ENCODE measurements at regions not wholly inside any gene's neighbourhood (a gene's known extent, or its start where the extent isn't known, plus 50 kb on each side); places are given as distances from the start of the nearest gene placed in this dataset.

DNA sequence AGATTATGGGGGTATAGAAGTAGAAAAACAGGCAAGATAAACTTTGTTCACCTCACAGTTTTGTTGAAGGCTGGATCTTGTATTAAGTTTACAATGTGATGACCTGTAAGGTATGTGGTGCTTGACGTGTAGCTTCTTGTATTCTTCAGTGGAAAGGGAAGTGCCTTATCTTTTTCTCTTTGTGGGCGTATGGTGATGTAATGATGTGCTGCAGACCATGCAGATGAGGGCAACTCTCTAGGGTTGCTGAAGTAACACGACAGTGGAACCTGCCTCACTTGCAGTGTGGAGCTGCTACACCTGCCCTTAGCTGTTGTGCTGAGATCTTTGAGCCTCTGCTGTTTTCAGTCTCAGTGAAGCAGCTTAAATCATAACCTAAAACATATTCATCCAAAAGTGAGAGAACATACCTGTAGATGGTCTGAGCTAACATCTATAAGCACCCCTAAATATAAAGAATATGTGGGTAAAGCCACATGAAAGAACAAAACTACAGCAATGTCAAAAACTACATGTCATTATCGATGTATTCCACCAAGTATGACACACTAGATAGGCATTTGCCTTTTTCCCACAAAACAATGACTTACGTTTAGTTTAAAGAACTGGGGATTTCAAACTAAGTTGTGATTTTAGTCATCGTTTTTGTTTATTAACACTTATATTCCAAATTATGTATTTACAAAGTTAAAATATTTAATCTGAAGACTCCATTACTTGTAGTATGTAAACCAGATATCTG, 1144.1 kb downstream of the CNTNAP5 start:
- H3K4me1 ChIP-seq (ENCODE audit: control insufficient read depth in 2 of 3, insufficient read depth in 2 of 3, low read depth in 1 of 3, low read length in 3 of 3): no peaks in the 10 kb centered on the region
- no peak for FAIRE-seq
- no peaks in the 10 kb centered on the region for H3K27me3 ChIP-seq (ENCODE audit: control insufficient read depth, insufficient read depth, low read length)
- H3K27ac ChIP-seq (ENCODE audit: low read depth in 2 of 2, low read length in 2 of 2): no peak overlapping the region
- no peaks in the 10 kb centered on the region for H3K36me3 ChIP-seq (ENCODE audit: control insufficient read depth in 2 of 3, insufficient read depth in 3 of 3, low read length in 3 of 3)
- no peak overlapping the region for H3K9ac ChIP-seq (ENCODE audit: low read length in 3 of 3)
- DNase-seq: no peak
- H3K9me3 ChIP-seq (ENCODE audit: control insufficient read depth in 2 of 3, insufficient read depth in 1 of 3, low read length in 3 of 3): no peaks in the 10 kb centered on the region
- TF ChIP-seq, protein P1, sequence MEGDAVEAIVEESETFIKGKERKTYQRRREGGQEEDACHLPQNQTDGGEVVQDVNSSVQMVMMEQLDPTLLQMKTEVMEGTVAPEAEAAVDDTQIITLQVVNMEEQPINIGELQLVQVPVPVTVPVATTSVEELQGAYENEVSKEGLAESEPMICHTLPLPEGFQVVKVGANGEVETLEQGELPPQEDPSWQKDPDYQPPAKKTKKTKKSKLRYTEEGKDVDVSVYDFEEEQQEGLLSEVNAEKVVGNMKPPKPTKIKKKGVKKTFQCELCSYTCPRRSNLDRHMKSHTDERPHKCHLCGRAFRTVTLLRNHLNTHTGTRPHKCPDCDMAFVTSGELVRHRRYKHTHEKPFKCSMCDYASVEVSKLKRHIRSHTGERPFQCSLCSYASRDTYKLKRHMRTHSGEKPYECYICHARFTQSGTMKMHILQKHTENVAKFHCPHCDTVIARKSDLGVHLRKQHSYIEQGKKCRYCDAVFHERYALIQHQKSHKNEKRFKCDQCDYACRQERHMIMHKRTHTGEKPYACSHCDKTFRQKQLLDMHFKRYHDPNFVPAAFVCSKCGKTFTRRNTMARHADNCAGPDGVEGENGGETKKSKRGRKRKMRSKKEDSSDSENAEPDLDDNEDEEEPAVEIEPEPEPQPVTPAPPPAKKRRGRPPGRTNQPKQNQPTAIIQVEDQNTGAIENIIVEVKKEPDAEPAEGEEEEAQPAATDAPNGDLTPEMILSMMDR (IDR thresholded peaks at IDR 0.05; ENCODE audit: borderline replicate concordance, extremely low read depth, insufficient read depth): no peak
- no peak overlapping the region for H3K4me3 ChIP-seq (ENCODE audit: low read length in 3 of 3)
- intact Hi-C loops (cut with DNase I): no loop called here

DNA sequence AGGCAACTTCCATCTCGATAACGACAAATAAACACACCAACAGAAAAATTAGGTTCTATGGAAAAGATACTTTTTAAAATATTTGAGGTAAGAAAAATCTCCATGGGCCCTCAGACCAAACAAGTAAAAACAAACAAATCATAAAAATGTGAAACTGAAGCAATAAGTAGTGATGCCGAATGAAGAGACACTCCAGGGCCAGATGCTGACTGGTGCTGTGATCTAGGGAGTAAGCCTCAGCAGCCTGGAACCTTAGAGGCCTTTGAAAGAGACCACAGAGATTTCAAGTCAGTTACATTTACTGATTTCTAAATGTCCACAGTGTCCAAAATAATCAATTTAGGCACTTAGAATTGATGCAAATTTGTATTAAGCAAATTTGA, 1144.7 kb downstream of the CNTNAP5 start:
- no peak for FAIRE-seq
- Histone ChIP-seq H3K9me3 (ENCODE audit: control insufficient read depth in 2 of 3, insufficient read depth in 1 of 3, low read length in 3 of 3) (no peaks in the 10 kb centered on the region), H3K27ac (ENCODE audit: low read depth in 2 of 2, low read length in 2 of 2) (no peak overlapping the region), H3K4me1 (ENCODE audit: control insufficient read depth in 2 of 3, insufficient read depth in 2 of 3, low read depth in 1 of 3, low read length in 3 of 3) (no peaks in the 10 kb centered on the region), H3K4me3 (ENCODE audit: low read length in 3 of 3) (no peak overlapping the region), H3K27me3 (ENCODE audit: control insufficient read depth, insufficient read depth, low read length) (no peaks in the 10 kb centered on the region), H3K36me3 (ENCODE audit: control insufficient read depth in 2 of 3, insufficient read depth in 3 of 3, low read length in 3 of 3) (no peaks in the 10 kb centered on the region), H3K9ac (ENCODE audit: low read length in 3 of 3) (no peak overlapping the region)
- TF ChIP-seq, protein P1 (IDR thresholded peaks at IDR 0.05; ENCODE audit: borderline replicate concordance, extremely low read depth, insufficient read depth): no peak
- DNase-seq: no peak
- intact Hi-C loops (cut with DNase I): no loop called here

DNA sequence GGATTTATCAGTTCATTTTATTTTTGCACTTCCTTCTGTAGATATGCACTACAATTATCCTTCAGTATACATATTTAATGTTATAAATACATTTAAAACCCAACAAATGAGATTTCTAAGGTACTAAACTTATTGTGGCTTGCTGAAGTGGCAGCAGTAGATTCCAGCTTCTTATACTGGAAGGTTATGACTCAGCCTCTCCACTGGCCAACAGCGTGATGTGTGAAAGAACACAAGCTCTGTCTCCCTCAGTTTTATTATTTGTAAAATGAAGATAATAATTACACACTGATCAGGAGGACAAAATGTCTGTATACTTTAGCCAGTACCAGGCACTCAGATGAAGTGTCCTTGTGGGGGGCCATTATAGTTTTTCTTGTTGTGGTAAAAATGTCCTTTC, 1147.1 kb downstream of the CNTNAP5 start:
- no peaks in the 10 kb centered on the region for H3K4me1 ChIP-seq (ENCODE audit: control insufficient read depth in 2 of 3, insufficient read depth in 2 of 3, low read depth in 1 of 3, low read length in 3 of 3)
- intact Hi-C loops (cut with DNase I): no loop called here
- H3K4me3 ChIP-seq (ENCODE audit: low read length in 3 of 3): no peak overlapping the region
- H3K27me3 ChIP-seq (ENCODE audit: control insufficient read depth, insufficient read depth, low read length): no peaks in the 10 kb centered on the region
- TF ChIP-seq, protein P1 (IDR thresholded peaks at IDR 0.05; ENCODE audit: borderline replicate concordance, extremely low read depth, insufficient read depth): no peak
- FAIRE-seq: no peak
- no peaks in the 10 kb centered on the region for H3K9me3 ChIP-seq (ENCODE audit: control insufficient read depth in 2 of 3, insufficient read depth in 1 of 3, low read length in 3 of 3)
- H3K27ac ChIP-seq (ENCODE audit: low read depth in 2 of 2, low read length in 2 of 2): no peak overlapping the region
- no peak overlapping the region for H3K9ac ChIP-seq (ENCODE audit: low read length in 3 of 3)
- H3K36me3 ChIP-seq (ENCODE audit: control insufficient read depth in 2 of 3, insufficient read depth in 3 of 3, low read length in 3 of 3): no peaks in the 10 kb centered on the region
- no peak for DNase-seq

DNA sequence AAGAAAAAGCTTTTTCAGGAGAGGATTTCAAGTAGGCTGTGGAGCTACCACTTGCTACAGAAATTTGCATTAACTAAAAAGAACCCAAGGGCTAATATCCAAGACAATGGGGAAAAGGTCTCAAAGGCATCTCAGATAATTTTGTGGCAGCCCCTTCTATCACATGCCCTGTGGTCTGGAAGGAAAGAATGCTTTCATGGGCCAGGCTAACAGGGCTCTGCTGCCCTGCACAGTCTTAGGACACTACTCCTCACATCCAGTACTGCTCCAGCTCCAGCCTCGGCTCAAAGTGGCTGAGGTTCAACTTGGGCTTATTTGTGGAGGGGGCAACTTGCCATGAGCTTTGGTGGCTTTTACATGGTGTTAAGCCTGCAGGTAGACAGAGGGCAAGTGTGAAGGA, 1150.3 kb downstream of the CNTNAP5 start:
- FAIRE-seq (no peak), DNase-seq (no peak)
- TF ChIP-seq, protein P1 (IDR thresholded peaks at IDR 0.05; ENCODE audit: borderline replicate concordance, extremely low read depth, insufficient read depth): no peak
- intact Hi-C loops (cut with DNase I): no loop called here
- H3K36me3 ChIP-seq (ENCODE audit: control insufficient read depth in 2 of 3, insufficient read depth in 3 of 3, low read length in 3 of 3): no peaks in the 10 kb centered on the region
- no peaks in the 10 kb centered on the region for H3K9me3 ChIP-seq (ENCODE audit: control insufficient read depth in 2 of 3, insufficient read depth in 1 of 3, low read length in 3 of 3)
- H3K4me1 ChIP-seq (ENCODE audit: control insufficient read depth in 2 of 3, insufficient read depth in 2 of 3, low read depth in 1 of 3, low read length in 3 of 3): no peaks in the 10 kb centered on the region
- no peak overlapping the region for H3K9ac ChIP-seq (ENCODE audit: low read length in 3 of 3)
- H3K27me3 ChIP-seq (ENCODE audit: control insufficient read depth, insufficient read depth, low read length): no peaks in the 10 kb centered on the region
- no peak overlapping the region for H3K27ac ChIP-seq (ENCODE audit: low read depth in 2 of 2, low read length in 2 of 2)
- H3K4me3 ChIP-seq (ENCODE audit: low read length in 3 of 3): no peak overlapping the region
